ENCODE measurements at regions not wholly inside any gene's neighbourhood (a gene's known extent, or its start where the extent isn't known, plus 50 kb on each side); places are given as distances from the start of the nearest gene placed in this dataset.

- TF ChIP-seq, protein P1, sequence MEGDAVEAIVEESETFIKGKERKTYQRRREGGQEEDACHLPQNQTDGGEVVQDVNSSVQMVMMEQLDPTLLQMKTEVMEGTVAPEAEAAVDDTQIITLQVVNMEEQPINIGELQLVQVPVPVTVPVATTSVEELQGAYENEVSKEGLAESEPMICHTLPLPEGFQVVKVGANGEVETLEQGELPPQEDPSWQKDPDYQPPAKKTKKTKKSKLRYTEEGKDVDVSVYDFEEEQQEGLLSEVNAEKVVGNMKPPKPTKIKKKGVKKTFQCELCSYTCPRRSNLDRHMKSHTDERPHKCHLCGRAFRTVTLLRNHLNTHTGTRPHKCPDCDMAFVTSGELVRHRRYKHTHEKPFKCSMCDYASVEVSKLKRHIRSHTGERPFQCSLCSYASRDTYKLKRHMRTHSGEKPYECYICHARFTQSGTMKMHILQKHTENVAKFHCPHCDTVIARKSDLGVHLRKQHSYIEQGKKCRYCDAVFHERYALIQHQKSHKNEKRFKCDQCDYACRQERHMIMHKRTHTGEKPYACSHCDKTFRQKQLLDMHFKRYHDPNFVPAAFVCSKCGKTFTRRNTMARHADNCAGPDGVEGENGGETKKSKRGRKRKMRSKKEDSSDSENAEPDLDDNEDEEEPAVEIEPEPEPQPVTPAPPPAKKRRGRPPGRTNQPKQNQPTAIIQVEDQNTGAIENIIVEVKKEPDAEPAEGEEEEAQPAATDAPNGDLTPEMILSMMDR (IDR thresholded peaks at IDR 0.05 in 8 of 11, conservative IDR thresholded peaks at IDR 0.05 in 3 of 11) = no peak
- no peak for TF ChIP-seq POLR2A (IDR thresholded peaks at IDR 0.05)
Measured at GRCh38 chr10:1882180-1882579, 144.9 kb upstream of the ADARB2 start.

Data from spleen (tissue), 7 donors.